OCI-LY1 (cell line): ENCODE measurements at regions not wholly inside any gene's neighbourhood (a gene's known extent, or its start where the extent isn't known, plus 50 kb on each side); places are given as distances from the start of the nearest gene placed in this dataset.

Experiments
- EZH2 ChIP-seq: fragments of 200-600 bp; sonication (generic), shearing (Covaris generic); IDR thresholded peaks from 2 replicates; pipeline ENCODE4 v1.8.0; 2017; ENCODE audit warnings: borderline replicate concordance, mixed run types, mild to moderate bottlenecking, antibody characterized with exemption, low read length, moderate library complexity, mixed read lengths
- TF ChIP-seq, protein P1 (sequence below): fragments of 200-600 bp; sonication (generic), shearing (Covaris generic); IDR thresholded peaks from 2 replicates; pipeline ENCODE4 v1.5.1; 2017; ENCODE audit warnings: mild to moderate bottlenecking, antibody characterized with exemption, low read length, moderate library complexity, mixed read lengths

DNA sequence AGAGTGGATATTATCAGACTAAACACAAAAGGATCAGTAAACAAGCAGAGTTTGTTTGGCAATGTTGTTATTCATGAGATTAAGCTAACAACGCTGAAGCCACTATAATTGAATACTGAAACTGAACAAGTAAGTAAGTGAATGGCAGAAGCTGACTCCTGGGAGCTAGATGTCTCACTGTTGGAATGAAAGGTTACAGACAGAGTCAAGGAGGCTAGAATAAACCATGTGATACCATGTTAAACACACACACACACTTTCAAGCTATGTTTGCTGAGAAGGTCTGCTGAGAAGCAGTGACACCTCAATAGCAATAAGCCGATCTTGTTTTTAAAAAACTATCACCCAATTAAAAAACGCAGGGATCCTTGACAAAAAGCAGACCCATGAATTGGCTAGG is 1609.4 kb upstream of the MIR17HG start:
- TF ChIP-seq, protein P1, sequence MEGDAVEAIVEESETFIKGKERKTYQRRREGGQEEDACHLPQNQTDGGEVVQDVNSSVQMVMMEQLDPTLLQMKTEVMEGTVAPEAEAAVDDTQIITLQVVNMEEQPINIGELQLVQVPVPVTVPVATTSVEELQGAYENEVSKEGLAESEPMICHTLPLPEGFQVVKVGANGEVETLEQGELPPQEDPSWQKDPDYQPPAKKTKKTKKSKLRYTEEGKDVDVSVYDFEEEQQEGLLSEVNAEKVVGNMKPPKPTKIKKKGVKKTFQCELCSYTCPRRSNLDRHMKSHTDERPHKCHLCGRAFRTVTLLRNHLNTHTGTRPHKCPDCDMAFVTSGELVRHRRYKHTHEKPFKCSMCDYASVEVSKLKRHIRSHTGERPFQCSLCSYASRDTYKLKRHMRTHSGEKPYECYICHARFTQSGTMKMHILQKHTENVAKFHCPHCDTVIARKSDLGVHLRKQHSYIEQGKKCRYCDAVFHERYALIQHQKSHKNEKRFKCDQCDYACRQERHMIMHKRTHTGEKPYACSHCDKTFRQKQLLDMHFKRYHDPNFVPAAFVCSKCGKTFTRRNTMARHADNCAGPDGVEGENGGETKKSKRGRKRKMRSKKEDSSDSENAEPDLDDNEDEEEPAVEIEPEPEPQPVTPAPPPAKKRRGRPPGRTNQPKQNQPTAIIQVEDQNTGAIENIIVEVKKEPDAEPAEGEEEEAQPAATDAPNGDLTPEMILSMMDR = no peak
- no peak for TF ChIP-seq EZH2
